ENCODE measurements at regions not wholly inside any gene's neighbourhood (a gene's known extent, or its start where the extent isn't known, plus 50 kb on each side); places are given as distances from the start of the nearest gene placed in this dataset.
A peak's percentile ranks its signal among the peaks of the same experiment; 100 is the strongest.

- H2BK20ac ChIP-seq (ENCODE audit: low read depth, low read length): no peak overlapping the region
- no TSS peak for BruUV-seq (replicated peaks)
- H3K36me3 ChIP-seq (ENCODE audit: control insufficient read depth, insufficient read depth, low read length): no peaks in the 10 kb centered on the region
- H3K9me3 ChIP-seq (ENCODE audit: control insufficient read depth, insufficient read depth, low read length): no peaks in the 10 kb centered on the region
- no peak overlapping the region for H2BK5ac ChIP-seq (ENCODE audit: low read depth, low read length, poor library complexity, severe bottlenecking)
- no peaks in the 10 kb centered on the region for H3K9me1 ChIP-seq (ENCODE audit: insufficient read depth, low read length)
- intact Hi-C loops (cut with micrococcal nuclease) (loop anchor here (5.0 kb wide), 1 partner anchor 36 kb away; no protein-coding TSS in a partner anchor), dilution Hi-C loops (cut with HindIII; ENCODE audit: low sequenced_read_pairs, unreplicated experiment) (no loop called here), in situ Hi-C loops (cut with MboI; ENCODE audit: low sequenced_read_pairs) (no loop called here)
- no peaks in the 10 kb centered on the region for H3K79me1 ChIP-seq (ENCODE audit: low read depth in 1 of 2, low read length in 2 of 2)
- H3K56ac ChIP-seq (ENCODE audit: extremely low read depth, insufficient read depth, low read length): no peak overlapping the region
- H2BK120ac ChIP-seq (ENCODE audit: low read depth, low read length): no peak overlapping the region
- H4K5ac ChIP-seq (ENCODE audit: low read depth, low read length): no peak overlapping the region
- POLR2A ChIA-PET (ENCODE audit: unreplicated experiment): no interaction called here
- DNase-seq (no peak), ATAC-seq (ENCODE audit: low read depth) (no peak)
- WGBS, 2 experiments (ENCODE audit: extremely low coverage in 2 of 2, insufficient read length in 1 of 2): 0% methylated on average over 1 of the region's 9 CpGs; no CpG with 5 or more reads in 1 of the 2 experiments
- H3K18ac ChIP-seq (ENCODE audit: low read depth, low read length): no peak overlapping the region
- no peak overlapping the region for H3K27ac ChIP-seq (ENCODE audit: insufficient read depth, low read length)
- CTCF ChIA-PET: no interaction called here
- no peak overlapping the region for H2AK5ac ChIP-seq (ENCODE audit: low read depth, low read length)
- peak overlapping the region; percentile 37 for H2AK9ac ChIP-seq (replicated peaks; ENCODE audit: low read depth, low read length, poor library complexity)
- TF ChIP-seq USF2 (IDR thresholded peaks at IDR 0.05; ENCODE audit: low read depth, low read length): no peak
- no peak for TF ChIP-seq ELK1 (IDR thresholded peaks at IDR 0.05; ENCODE audit: borderline replicate concordance, low read depth, low read length)
- no peak for TF ChIP-seq MAFK (IDR thresholded peaks at IDR 0.05; ENCODE audit: low read depth, low read length)
- TF ChIP-seq RFX5 (IDR thresholded peaks at IDR 0.05; ENCODE audit: low read depth, low read length): no peak
- TF ChIP-seq BHLHE40 (IDR thresholded peaks at IDR 0.05; ENCODE audit: low read depth, low read length): no peak
- TF ChIP-seq FOS (IDR thresholded peaks at IDR 0.05; ENCODE audit: low read depth, low read length): no peak
- TF ChIP-seq MAZ (IDR thresholded peaks at IDR 0.05; ENCODE audit: borderline replicate concordance, low read depth, low read length): no peak
- no peak for TF ChIP-seq RCOR1 (IDR thresholded peaks at IDR 0.05; ENCODE audit: insufficient replicate concordance, low read length)
- TF ChIP-seq CTCF (conservative IDR thresholded peaks at IDR 0.05; ENCODE audit: low read depth, low read length): no peak
- TF ChIP-seq CHD1 (IDR thresholded peaks at IDR 0.05; ENCODE audit: low read depth, low read length): no peak
- TF ChIP-seq CEBPB (IDR thresholded peaks at IDR 0.05; ENCODE audit: low read depth, low read length): no peak
- no peak for TF ChIP-seq POLR2A (IDR thresholded peaks at IDR 0.05; ENCODE audit: low read depth, low read length)
- TF ChIP-seq SMC3 (IDR thresholded peaks at IDR 0.05; ENCODE audit: low read depth, low read length): no peak
- TF ChIP-seq NFE2L2 (IDR thresholded peaks at IDR 0.05; ENCODE audit: low read depth, low read length): no peak
- TF ChIP-seq RAD21 (IDR thresholded peaks at IDR 0.05; ENCODE audit: low read length): no peak
- TF ChIP-seq MXI1 (IDR thresholded peaks at IDR 0.05; ENCODE audit: borderline replicate concordance, low read depth, low read length): no peak
- H3K4ac ChIP-seq (ENCODE audit: low read depth, low read length): no peak overlapping the region
- H4K20me1 ChIP-seq (ENCODE audit: insufficient read depth, low read length): no peaks in the 10 kb centered on the region
- no peak overlapping the region for H3K9ac ChIP-seq (ENCODE audit: low read depth, low read length)
- no peak overlapping the region for H3K23ac ChIP-seq (ENCODE audit: low read depth, low read length)
- no peak overlapping the region for H2BK15ac ChIP-seq (ENCODE audit: low read depth, low read length)
- H3K14ac ChIP-seq (replicated peaks; ENCODE audit: low read depth, low read length): no peak overlapping the region
- H2AFZ ChIP-seq (replicated peaks; ENCODE audit: low read length, poor library complexity): no peak overlapping the region
- H4K8ac ChIP-seq (ENCODE audit: low read depth in 2 of 2, low read length in 2 of 2): no peak overlapping the region
- H3K4me3 ChIP-seq (ENCODE audit: insufficient read depth, low read depth, low read length): no peak overlapping the region
- H3K4me1 ChIP-seq (ENCODE audit: control insufficient read depth, insufficient read depth, low read length): no peaks in the 10 kb centered on the region
- no peak overlapping the region for H3K4me2 ChIP-seq (ENCODE audit: low read depth, low read length)
- peaks cover 2% of the 10 kb centered on the region; the same call in 1 of the 2 replicates for H3K27me3 ChIP-seq (ENCODE audit: control insufficient read depth, insufficient read depth, low read length)
- H4K91ac ChIP-seq (ENCODE audit: insufficient read depth, low read depth, low read length): no peak overlapping the region
Observed at GRCh38 chr15:29376590-29376989, 107.0 kb upstream of the NSMCE3 start.
